K562 (cell line): ENCODE measurements at regions not wholly inside any gene's neighbourhood (a gene's known extent, or its start where the extent isn't known, plus 50 kb on each side); places are given as distances from the start of the nearest gene placed in this dataset.

Experiments
- ATAC-seq: fragments of 200-7000 bp; cut with Tn5 transposase; 3 replicates; pipeline ENCODE4 v1.9.1; 2020; ENCODE audit warnings: moderate library complexity
- BruUV-seq: library from RNA; stranded (reverse); fragments of 400-500 nt; replicated peaks from 2 replicates; lab custom pipeline; 2021; lab: Mats Ljungman, UMichigan
- CTCF ChIA-PET: fragments of 300-600 bp; formaldehyde crosslinking; extraction: SDS; loops from one replicate; lab custom pipeline; 2021; ENCODE audit warnings: low intra/inter-chr PET ratio; lab: Yijun Ruan, JAX
- POLR2A ChIA-PET: fragments of 300-600, 350-650 bp; sonication (Branson Sonifier 250); formaldehyde crosslinking; extraction: SDS; loops from one replicate; lab custom pipeline; 2021; ENCODE audit warnings: antibody characterized with exemption, inconsistent platforms; lab: Yijun Ruan, JAX
- DNase-seq, 4 experiments: peaks; one replicate each; pipeline versions ENCODE4 v3.0.0 to v3.0.0-alpha.2; 2011 to 2018; ENCODE audit warnings: low spot score in 3 of 4, mixed read lengths in 3 of 4; ENCODE audit errors: extremely low read depth in 1 of 4
- FAIRE-seq: peaks from 2 replicates; lab custom pipeline; 2011; peaks lifted over from hg19 to GRCh38; lab: Jason Lieb, UNC
- H2AFZ ChIP-seq: 2 replicates; pipeline ENCODE4 v1.6.0; 2011; ENCODE audit warnings: low read depth, low read length, control low read depth, inconsistent platforms
- H3K27ac ChIP-seq: fragments of 200-600 bp; 3 replicates; pipeline ENCODE4 v1.8.0; 2011; ENCODE audit warnings: low read depth, mild to moderate bottlenecking, control low read depth, inconsistent platforms, low read length, moderate library complexity, mixed read lengths; ENCODE audit errors: extremely low read depth
- H3K27me3 ChIP-seq, 2 experiments: fragments of 300-600 bp in 1 of 2; 2 replicates in 1 of 2; 3 replicates in 1 of 2; pipeline versions ENCODE4 v1.6.0 to v1.8.0; 2011; ENCODE audit warnings: inconsistent platforms in 2 of 2, low read length in 2 of 2, mild to moderate bottlenecking in 1 of 2, mixed read lengths in 1 of 2, moderate library complexity in 1 of 2; ENCODE audit not compliant: control insufficient read depth in 2 of 2, insufficient read depth in 2 of 2
- H3K36me3 ChIP-seq: fragments of 300-600 bp; 3 replicates; pipeline ENCODE4 v1.8.0; 2011; ENCODE audit warnings: mild to moderate bottlenecking, low read length, inconsistent platforms; ENCODE audit not compliant: control insufficient read depth, insufficient read depth
- H3K4me1 ChIP-seq, 2 experiments: fragments of 200-600 bp in 1 of 2; replicated peaks in 1 of 2; 2 replicates in 1 of 2; 3 replicates in 1 of 2; pipeline versions ENCODE4 v1.5.1 to v1.8.0; 2011; ENCODE audit warnings: inconsistent platforms in 2 of 2, low read length in 2 of 2, mild to moderate bottlenecking in 1 of 2, mixed read lengths in 1 of 2, moderate library complexity in 1 of 2; ENCODE audit not compliant: control insufficient read depth in 2 of 2, insufficient read depth in 2 of 2
- H3K4me2 ChIP-seq: 2 replicates; pipeline ENCODE4 v1.6.1; 2011; ENCODE audit warnings: low read length, control low read depth, inconsistent platforms, mixed read lengths; ENCODE audit not compliant: insufficient read depth
- H3K4me3 ChIP-seq: fragments of 200-600 bp; sonication (generic), shearing (Covaris generic); 2 replicates; pipeline ENCODE4 v1.5.1; 2016; ENCODE audit warnings: control low read depth, inconsistent platforms
- H3K79me2 ChIP-seq: fragments of 200-600 bp; 3 replicates; pipeline ENCODE4 v1.8.0; 2011; ENCODE audit warnings: low read length, inconsistent platforms; ENCODE audit not compliant: control insufficient read depth, insufficient read depth
- H3K9ac ChIP-seq, 2 experiments: 2 replicates each; pipeline versions ENCODE4 v1.6.0 to v1.6.1; 2011; ENCODE audit warnings: low read depth in 2 of 2, low read length in 2 of 2, control low read depth in 1 of 2, inconsistent platforms in 1 of 2, mild to moderate bottlenecking in 1 of 2, mixed read lengths in 1 of 2; ENCODE audit not compliant: insufficient read depth in 1 of 2
- H3K9me1 ChIP-seq: one replicate; pipeline ENCODE4 v1.6.0; 2011; ENCODE audit warnings: inconsistent platforms, mild to moderate bottlenecking, low read length, moderate library complexity; ENCODE audit not compliant: control insufficient read depth, insufficient read depth
- H3K9me3 ChIP-seq: replicated peaks from 2 replicates; pipeline ENCODE4 v1.5.1; 2011; ENCODE audit warnings: low read depth, low read length, inconsistent platforms; ENCODE audit not compliant: control insufficient read depth, insufficient read depth
- H4K20me1 ChIP-seq: replicated peaks from 2 replicates; pipeline ENCODE4 v1.6.1; 2011; ENCODE audit warnings: low read length, inconsistent platforms, mixed read lengths; ENCODE audit not compliant: control insufficient read depth, insufficient read depth
- ATF4 ChIP-seq: fragments of 450-650 bp; formaldehyde crosslinking; IDR thresholded peaks from 2 replicates; pipeline ENCODE4 v1.4.0; 2022; ENCODE audit warnings: mild to moderate bottlenecking, moderate library complexity
- BCL6 ChIP-seq: fragments of 250-450 bp; sonication (Bioruptor Pico); IDR thresholded peaks from 2 replicates; pipeline ENCODE4 v1.4.0; 2020
- BCOR ChIP-seq: fragments of 450-650 bp; IDR thresholded peaks from 2 replicates; pipeline ENCODE4 v1.6.1; 2016
- DEAF1 ChIP-seq: fragments of 450-650 bp; formaldehyde crosslinking; IDR thresholded peaks from 2 replicates; pipeline ENCODE4 v1.4.0; 2020; ENCODE audit warnings: mild to moderate bottlenecking, moderate library complexity
- KAT7 ChIP-seq: sonication (generic); formaldehyde crosslinking; IDR thresholded peaks from 2 replicates; pipeline ENCODE4 v1.8.0; 2022; ENCODE audit warnings: missing genetic modification reagents, mild to moderate bottlenecking, borderline replicate concordance
- KLF16 ChIP-seq: IDR thresholded peaks from 2 replicates; pipeline ENCODE4 v1.6.1; 2016; ENCODE audit warnings: antibody characterized with exemption
- MAFK ChIP-seq: IDR thresholded peaks from 2 replicates; pipeline ENCODE4 v1.6.1; 2011; ENCODE audit warnings: low read length, improper control_type of control experiment
- RBFOX2 ChIP-seq: fragments of 200-400 bp; formaldehyde crosslinking; IDR thresholded peaks from 2 replicates; pipeline ENCODE4 v1.6.1; 2017; ENCODE audit warnings: low read depth, mild to moderate bottlenecking, low read length, moderate library complexity
- ZBTB26 ChIP-seq: fragments of 450-650 bp; formaldehyde crosslinking; IDR thresholded peaks from 2 replicates; pipeline ENCODE4 v1.4.0; 2022; ENCODE audit warnings: missing genetic modification characterization
- ZNF354B ChIP-seq: fragments of 250-450 bp; sonication (Bioruptor Pico); IDR thresholded peaks from 2 replicates; pipeline ENCODE4 v1.4.0; 2020
- ZNF507 ChIP-seq: conservative IDR thresholded peaks from 2 replicates; pipeline ENCODE4 v1.6.1; 2017; ENCODE audit warnings: missing genetic modification characterization, missing compliant biosample characterization
- ZNF764 ChIP-seq: fragments of 250-450 bp; sonication (Bioruptor Pico); IDR thresholded peaks from 2 replicates; pipeline ENCODE4 v1.4.0; 2020; ENCODE audit warnings: low read depth, mild to moderate bottlenecking, moderate library complexity
- WGBS: fragments of 100-300 bp; shearing (Covaris generic); methylation state at CpG from one replicate; pipeline ENCODE4 v1.1.6; 2016; ENCODE audit warnings: low coverage, mixed read lengths; ENCODE audit not compliant: insufficient coverage; ENCODE audit errors: missing lambda C conversion rate; 5-methylcytosine and 5-hydroxymethylcytosine counted together
- in situ Hi-C: fragments of 300-500 bp; cut with MboI; formaldehyde crosslinking; loops from 4 replicates; pipeline ENCODE4 v1.15.0; 2018; ENCODE audit warnings: inconsistent platforms, mixed read lengths
- intact Hi-C: fragments of 100-400 bp; cut with micrococcal nuclease; formaldehyde crosslinking; loops from 2 replicates; pipeline ENCODE4 v1.14.2; 2022
- TF ChIP-seq, protein P1 (sequence below): IDR thresholded peaks from 3 replicates; pipeline ENCODE4 v1.6.1; 2011; ENCODE audit warnings: borderline replicate concordance, mild to moderate bottlenecking, moderate library complexity; ENCODE audit not compliant: insufficient read length; ENCODE audit errors: extremely low read depth
- TF ChIP-seq, protein P2 (sequence below): fragments of 450-650 bp; formaldehyde crosslinking; IDR thresholded peaks from 2 replicates; pipeline ENCODE4 v1.4.0; 2020; ENCODE audit warnings: mild to moderate bottlenecking, moderate library complexity

DNA sequence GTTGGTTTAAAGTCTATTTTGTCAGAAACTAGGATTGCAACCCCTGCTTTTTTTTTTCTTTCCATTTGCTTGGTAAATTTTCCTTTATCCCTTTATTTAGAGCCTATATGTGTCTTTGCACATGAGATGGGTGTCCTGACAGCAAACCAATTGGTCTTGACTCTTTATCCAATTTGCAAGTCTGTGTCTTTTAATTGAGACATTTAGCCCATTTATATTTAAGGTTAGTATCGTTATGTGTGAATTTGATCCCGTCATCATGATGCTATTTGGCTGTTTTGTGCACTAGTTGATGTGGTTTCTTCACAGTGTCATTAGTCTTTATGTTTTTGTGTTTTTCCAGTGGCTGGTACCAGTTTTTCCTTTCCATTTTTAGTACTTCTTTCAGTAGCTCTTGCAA, 127.7 kb upstream of the ZNF267 start:
- ChIA-PET POLR2A (no interaction called here), CTCF (no interaction called here)
- no peak for FAIRE-seq
- Histone ChIP-seq H3K9me3 (0 out of 2 replicates have a peak, but pooled peaks cover 5% of the 10 kb centered on the region), H3K9ac (no peak overlapping the region), H2AFZ (no peak overlapping the region), H3K4me1 (no peaks in the 10 kb centered on the region), H3K36me3 (no peaks in the 10 kb centered on the region), H3K4me2 (no peak overlapping the region), H3K27me3 (no peaks in the 10 kb centered on the region), H3K4me3 (no peak overlapping the region), H3K27ac (no peak overlapping the region), H3K79me2 (no peaks in the 10 kb centered on the region), H3K9me1 (no peaks in the 10 kb centered on the region), H4K20me1 (no peaks in the 10 kb centered on the region)
- BruUV-seq: no TSS peak
- in situ Hi-C loops (no loop called here), intact Hi-C loops (no loop called here)
- WGBS: 11% methylated on average over 2 of the region's 2 CpGs
- no peak for ATAC-seq
- TF ChIP-seq ZBTB26 (CRISPR knock-in tag): no peak
- no peak for TF ChIP-seq BCOR
- TF ChIP-seq KLF16: no peak
- TF ChIP-seq, protein P1, sequence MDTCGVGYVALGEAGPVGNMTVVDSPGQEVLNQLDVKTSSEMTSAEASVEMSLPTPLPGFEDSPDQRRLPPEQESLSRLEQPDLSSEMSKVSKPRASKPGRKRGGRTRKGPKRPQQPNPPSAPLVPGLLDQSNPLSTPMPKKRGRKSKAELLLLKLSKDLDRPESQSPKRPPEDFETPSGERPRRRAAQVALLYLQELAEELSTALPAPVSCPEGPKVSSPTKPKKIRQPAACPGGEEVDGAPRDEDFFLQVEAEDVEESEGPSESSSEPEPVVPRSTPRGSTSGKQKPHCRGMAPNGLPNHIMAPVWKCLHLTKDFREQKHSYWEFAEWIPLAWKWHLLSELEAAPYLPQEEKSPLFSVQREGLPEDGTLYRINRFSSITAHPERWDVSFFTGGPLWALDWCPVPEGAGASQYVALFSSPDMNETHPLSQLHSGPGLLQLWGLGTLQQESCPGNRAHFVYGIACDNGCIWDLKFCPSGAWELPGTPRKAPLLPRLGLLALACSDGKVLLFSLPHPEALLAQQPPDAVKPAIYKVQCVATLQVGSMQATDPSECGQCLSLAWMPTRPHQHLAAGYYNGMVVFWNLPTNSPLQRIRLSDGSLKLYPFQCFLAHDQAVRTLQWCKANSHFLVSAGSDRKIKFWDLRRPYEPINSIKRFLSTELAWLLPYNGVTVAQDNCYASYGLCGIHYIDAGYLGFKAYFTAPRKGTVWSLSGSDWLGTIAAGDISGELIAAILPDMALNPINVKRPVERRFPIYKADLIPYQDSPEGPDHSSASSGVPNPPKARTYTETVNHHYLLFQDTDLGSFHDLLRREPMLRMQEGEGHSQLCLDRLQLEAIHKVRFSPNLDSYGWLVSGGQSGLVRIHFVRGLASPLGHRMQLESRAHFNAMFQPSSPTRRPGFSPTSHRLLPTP: no peak
- TF ChIP-seq DEAF1 (CRISPR knock-in tag): no peak
- TF ChIP-seq BCL6 (CRISPR knock-in tag): no peak
- TF ChIP-seq ZNF507 (tag): peak; percentile 96
- TF ChIP-seq ATF4 (CRISPR knock-in tag): no peak
- TF ChIP-seq ZNF764 (CRISPR knock-in tag): no peak
- no peak for TF ChIP-seq KAT7 (CRISPR knock-in tag)
- TF ChIP-seq ZNF354B: peak; percentile 84
- TF ChIP-seq RBFOX2: no peak
- TF ChIP-seq, protein P2, sequence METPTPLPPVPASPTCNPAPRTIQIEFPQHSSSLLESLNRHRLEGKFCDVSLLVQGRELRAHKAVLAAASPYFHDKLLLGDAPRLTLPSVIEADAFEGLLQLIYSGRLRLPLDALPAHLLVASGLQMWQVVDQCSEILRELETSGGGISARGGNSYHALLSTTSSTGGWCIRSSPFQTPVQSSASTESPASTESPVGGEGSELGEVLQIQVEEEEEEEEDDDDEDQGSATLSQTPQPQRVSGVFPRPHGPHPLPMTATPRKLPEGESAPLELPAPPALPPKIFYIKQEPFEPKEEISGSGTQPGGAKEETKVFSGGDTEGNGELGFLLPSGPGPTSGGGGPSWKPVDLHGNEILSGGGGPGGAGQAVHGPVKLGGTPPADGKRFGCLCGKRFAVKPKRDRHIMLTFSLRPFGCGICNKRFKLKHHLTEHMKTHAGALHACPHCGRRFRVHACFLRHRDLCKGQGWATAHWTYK: no peak
- TF ChIP-seq MAFK: no peak
- DNase-seq: no peak
